CD14-positive monocyte (primary cell): ENCODE measurements at regions not wholly inside any gene's neighbourhood (a gene's known extent, or its start where the extent isn't known, plus 50 kb on each side); places are given as distances from the start of the nearest gene placed in this dataset.

Source experiments
- DNase-seq, 3 donors: peaks; one replicate each; pipeline ENCODE4 v3.0.0-alpha.2; 2011 to 2022
- H2AFZ ChIP-seq: 2 replicates; pipeline ENCODE4 v1.6.0; 2012; ENCODE audit warnings: mild to moderate bottlenecking, low read depth, low read length, inconsistent platforms; ENCODE audit not compliant: insufficient read depth, poor library complexity, severe bottlenecking
- H3K27ac ChIP-seq, 2 donors: 1 replicate in 1 of 2; 2 replicates in 1 of 2; pipeline ENCODE4 v1.5.1; 2012 to 2013; ENCODE audit warnings: low read length in 2 of 2, control low read depth in 1 of 2, inconsistent platforms in 1 of 2, low read depth in 1 of 2, mild to moderate bottlenecking in 1 of 2
- H3K27me3 ChIP-seq, 2 donors: one replicate each; pipeline versions ENCODE4 v1.6.0 to v1.6.1; 2011 to 2013; ENCODE audit warnings: low read length in 2 of 2; ENCODE audit not compliant: control insufficient read depth in 2 of 2, insufficient read depth in 2 of 2
- H3K36me3 ChIP-seq, 2 donors: replicated peaks in 1 of 2; 1 replicate in 1 of 2; 2 replicates in 1 of 2; pipeline versions ENCODE4 v1.5.1 to v1.6.1; 2012 to 2013; ENCODE audit warnings: low read length in 2 of 2, control low read depth in 1 of 2, inconsistent platforms in 1 of 2, mild to moderate bottlenecking in 1 of 2; ENCODE audit not compliant: insufficient read depth in 2 of 2, control insufficient read depth in 1 of 2
- H3K4me1 ChIP-seq, 2 donors: 1 replicate in 1 of 2; 2 replicates in 1 of 2; pipeline versions ENCODE4 v1.5.1 to v1.6.1; 2012 to 2013; ENCODE audit warnings: low read length in 2 of 2, control low read depth in 1 of 2, inconsistent platforms in 1 of 2, mild to moderate bottlenecking in 1 of 2, moderate library complexity in 1 of 2; ENCODE audit not compliant: insufficient read depth in 2 of 2, control insufficient read depth in 1 of 2
- H3K4me2 ChIP-seq: replicated peaks from 2 replicates; pipeline ENCODE3; 2012; ENCODE audit warnings: low read length, moderate library complexity, mild to moderate bottlenecking; ENCODE audit not compliant: poor library complexity, severe bottlenecking; ENCODE audit errors: extremely low read depth
- H3K4me3 ChIP-seq, 3 experiments: fragments of 200-600 bp in 1 of 3; sonication (generic) in 1 of 3; replicated peaks in 1 of 3; 1 replicate in 2 of 3; 2 replicates in 1 of 3; pipeline ENCODE4 v1.5.1; 2011 to 2013; ENCODE audit warnings: low read length in 3 of 3, mild to moderate bottlenecking in 3 of 3, control low read depth in 2 of 3, low read depth in 2 of 3, inconsistent platforms in 1 of 3, moderate library complexity in 1 of 3
- H3K79me2 ChIP-seq: 2 replicates; pipeline ENCODE4 v1.6.0; 2012; ENCODE audit warnings: mild to moderate bottlenecking, control low read depth, inconsistent platforms, low read length, moderate library complexity; ENCODE audit not compliant: insufficient read depth
- H3K9ac ChIP-seq: 2 replicates; pipeline ENCODE4 v1.6.0; 2017; ENCODE audit warnings: low read length, mild to moderate bottlenecking; ENCODE audit not compliant: insufficient read depth, poor library complexity, severe bottlenecking
- H3K9me3 ChIP-seq, 2 donors: replicated peaks in 1 of 2; 1 replicate in 1 of 2; 2 replicates in 1 of 2; pipeline versions ENCODE4 v1.5.1 to v1.6.1; 2012 to 2013; ENCODE audit warnings: low read length in 2 of 2, control low read depth in 1 of 2; ENCODE audit not compliant: control insufficient read depth in 1 of 2, insufficient read depth in 1 of 2
- H4K20me1 ChIP-seq: 2 replicates; pipeline ENCODE4 v1.6.0; 2012; ENCODE audit warnings: mild to moderate bottlenecking, low read length, control low read depth, moderate library complexity; ENCODE audit not compliant: insufficient read depth
- H3K27ac Mint-ChIP-seq, 7 donors: one replicate each; pipeline ENCODE4 v1.8.0; 2020; ENCODE audit warnings: mild to moderate bottlenecking in 7 of 7, mixed read lengths in 7 of 7, moderate library complexity in 6 of 7, inconsistent platforms in 2 of 7
- H3K27me3 Mint-ChIP-seq, 3 donors: one replicate each; pipeline ENCODE4 v1.8.0; 2021 to 2022; ENCODE audit warnings: low read depth in 3 of 3, mild to moderate bottlenecking in 3 of 3, mixed read lengths in 3 of 3, moderate library complexity in 3 of 3, inconsistent platforms in 1 of 3
- H3K36me3 Mint-ChIP-seq, 2 donors: one replicate each; pipeline ENCODE4 v1.8.0; 2020; ENCODE audit warnings: mixed read lengths in 2 of 2, inconsistent platforms in 1 of 2, mild to moderate bottlenecking in 1 of 2
- H3K4me1 Mint-ChIP-seq: one replicate; pipeline ENCODE4 v1.8.0; 2020; ENCODE audit warnings: mild to moderate bottlenecking, mixed read lengths
- H3K4me3 Mint-ChIP-seq, 2 donors: one replicate each; pipeline ENCODE4 v1.8.0; 2020; ENCODE audit warnings: mild to moderate bottlenecking in 2 of 2, mixed read lengths in 2 of 2, moderate library complexity in 1 of 2
- H3K9me3 Mint-ChIP-seq, 7 donors: one replicate each; pipeline ENCODE4 v1.8.0; 2020 to 2022; ENCODE audit warnings: mixed read lengths in 7 of 7, mild to moderate bottlenecking in 6 of 7, moderate library complexity in 6 of 7, inconsistent platforms in 2 of 7
- WGBS: methylation state at CpG from one replicate; pipeline ENCODE4 v1.1.5; 2013; ENCODE audit warnings: missing lambda C conversion rate; ENCODE audit not compliant: insufficient coverage; 5-methylcytosine and 5-hydroxymethylcytosine counted together
- intact Hi-C, 2 donors: fragments of 100-400 bp; cut with micrococcal nuclease; formaldehyde crosslinking; loops; one replicate each; pipeline versions ENCODE4 v1.15.0 to v1.15.1; 2023
- TF ChIP-seq, protein P1 (sequence below): fragments of 200-600 bp; IDR thresholded peaks from one replicate; pipeline ENCODE4 v1.8.0; 2022; ENCODE audit warnings: antibody characterized with exemption, mild to moderate bottlenecking

DNA sequence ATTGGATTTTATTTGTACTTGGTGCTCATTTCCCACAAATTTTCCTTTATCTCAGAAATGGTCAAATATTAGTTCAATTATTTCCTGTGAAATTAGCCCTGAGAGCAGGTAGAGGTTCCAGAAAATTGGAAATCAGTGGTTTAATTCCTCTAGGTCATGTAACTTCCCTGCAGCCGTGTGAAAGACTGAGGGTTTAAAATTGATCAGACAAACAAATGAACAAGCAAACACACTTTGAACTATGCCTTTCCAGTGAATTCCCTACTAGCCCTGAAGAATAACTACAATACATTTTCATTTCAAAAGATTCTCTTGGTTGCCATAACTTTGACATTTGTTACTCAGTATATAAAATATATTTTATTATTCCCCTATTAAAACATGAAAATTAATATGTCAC, 1116.7 kb downstream of the REEP3 start:
- H3K4me2 ChIP-seq = no peak overlapping the region
- intact Hi-C loops = no loop called here
- WGBS = no CpG with 5 or more reads among the region's 1 CpG
- no peaks in the 10 kb centered on the region for H3K36me3 ChIP-seq
- H3K9ac ChIP-seq = no peak overlapping the region
- H3K4me1 Mint-ChIP-seq = no peaks in the 10 kb centered on the region
- H3K79me2 ChIP-seq = no peaks in the 10 kb centered on the region
- TF ChIP-seq, protein P1, sequence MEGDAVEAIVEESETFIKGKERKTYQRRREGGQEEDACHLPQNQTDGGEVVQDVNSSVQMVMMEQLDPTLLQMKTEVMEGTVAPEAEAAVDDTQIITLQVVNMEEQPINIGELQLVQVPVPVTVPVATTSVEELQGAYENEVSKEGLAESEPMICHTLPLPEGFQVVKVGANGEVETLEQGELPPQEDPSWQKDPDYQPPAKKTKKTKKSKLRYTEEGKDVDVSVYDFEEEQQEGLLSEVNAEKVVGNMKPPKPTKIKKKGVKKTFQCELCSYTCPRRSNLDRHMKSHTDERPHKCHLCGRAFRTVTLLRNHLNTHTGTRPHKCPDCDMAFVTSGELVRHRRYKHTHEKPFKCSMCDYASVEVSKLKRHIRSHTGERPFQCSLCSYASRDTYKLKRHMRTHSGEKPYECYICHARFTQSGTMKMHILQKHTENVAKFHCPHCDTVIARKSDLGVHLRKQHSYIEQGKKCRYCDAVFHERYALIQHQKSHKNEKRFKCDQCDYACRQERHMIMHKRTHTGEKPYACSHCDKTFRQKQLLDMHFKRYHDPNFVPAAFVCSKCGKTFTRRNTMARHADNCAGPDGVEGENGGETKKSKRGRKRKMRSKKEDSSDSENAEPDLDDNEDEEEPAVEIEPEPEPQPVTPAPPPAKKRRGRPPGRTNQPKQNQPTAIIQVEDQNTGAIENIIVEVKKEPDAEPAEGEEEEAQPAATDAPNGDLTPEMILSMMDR = no peak
- no peaks in the 10 kb centered on the region for H3K27me3 ChIP-seq
- H2AFZ ChIP-seq = no peak overlapping the region
- DNase-seq = no peak
- H3K27me3 Mint-ChIP-seq = no peaks in the 10 kb centered on the region
- peaks cover 0 to 9% (median 3%) of the 10 kb centered on the region in 7 donors for H3K9me3 Mint-ChIP-seq
- no peaks in the 10 kb centered on the region for H4K20me1 ChIP-seq
- H3K9me3 ChIP-seq = no peaks in the 10 kb centered on the region
- no peaks in the 10 kb centered on the region for H3K36me3 Mint-ChIP-seq
- no peak overlapping the region for H3K27ac Mint-ChIP-seq
- H3K4me3 Mint-ChIP-seq = no peak overlapping the region
- H3K27ac ChIP-seq = no peak overlapping the region
- H3K4me3 ChIP-seq = no peak overlapping the region
- H3K4me1 ChIP-seq = no peaks in the 10 kb centered on the region

DNA sequence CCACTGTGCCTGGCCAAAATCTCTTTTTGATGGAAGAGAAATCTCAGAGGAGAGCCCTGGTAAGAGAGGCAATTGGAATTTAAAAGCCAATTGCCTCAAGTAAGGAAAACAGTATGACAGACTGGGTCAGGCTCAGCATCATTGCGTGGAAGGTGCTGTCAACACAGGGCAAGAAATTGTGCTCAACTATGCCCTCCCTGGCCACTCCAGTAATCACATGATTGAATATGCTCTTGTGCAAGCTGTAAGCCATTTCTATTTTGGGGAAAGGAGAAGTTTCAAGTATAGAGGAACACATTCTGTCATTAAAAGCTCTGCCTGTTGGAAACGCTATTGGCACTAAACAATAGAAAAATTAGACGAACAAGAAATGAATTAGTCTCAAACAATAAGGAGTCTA, 1127.7 kb downstream of the REEP3 start:
- Histone ChIP-seq H3K9ac (no peak overlapping the region), H3K9me3 (no peaks in the 10 kb centered on the region), H3K4me3 (no peak overlapping the region), H2AFZ (no peak overlapping the region), H3K4me2 (no peak overlapping the region), H3K4me1 (no peaks in the 10 kb centered on the region), H3K36me3 (no peaks in the 10 kb centered on the region), H3K27ac (no peak overlapping the region), H3K27me3 (no peaks in the 10 kb centered on the region), H4K20me1 (no peaks in the 10 kb centered on the region), H3K79me2 (no peaks in the 10 kb centered on the region)
- no peaks in the 10 kb centered on the region for H3K36me3 Mint-ChIP-seq
- H3K4me3 Mint-ChIP-seq = peak overlapping the region in 1 of 2 donors; percentile 61
- DNase-seq = peak in 2 of 3 donors; percentile 1 to 20
- H3K27me3 Mint-ChIP-seq = no peaks in the 10 kb centered on the region
- TF ChIP-seq, protein P1 = no peak
- WGBS = no CpG with 5 or more reads among the region's 3 CpGs
- intact Hi-C loops = no loop called here
- H3K4me1 Mint-ChIP-seq = peaks cover 3% of the 10 kb centered on the region
- H3K27ac Mint-ChIP-seq = no peak overlapping the region
- peaks cover 0 to 2% (median 0%) of the 10 kb centered on the region in 7 donors for H3K9me3 Mint-ChIP-seq
